GM19452 (cell line): ENCODE measurements at regions not wholly inside any gene's neighbourhood (a gene's known extent, or its start where the extent isn't known, plus 50 kb on each side); places are given as distances from the start of the nearest gene placed in this dataset.
"Not testable (repeated sequence)": the region's sequence is repeated elsewhere in the genome, so short reads cannot be mapped to it uniquely, and the experiment has no call there.

Source experiments
- ATAC-seq: cut with Tn5 transposase; IDR thresholded peaks from one replicate; pipeline ENCODE4 v1.9.1; 2021; ENCODE audit not compliant: unreplicated experiment

- peak; percentile 68 for ATAC-seq
These were observed 116.5 kb upstream of the RBPJ start for GRCh38 chr4:26204249-26204825.

- ATAC-seq = no peak
These were observed 115.9 kb upstream of the RBPJ start for GRCh38 chr4:26204911-26205370.

DNA sequence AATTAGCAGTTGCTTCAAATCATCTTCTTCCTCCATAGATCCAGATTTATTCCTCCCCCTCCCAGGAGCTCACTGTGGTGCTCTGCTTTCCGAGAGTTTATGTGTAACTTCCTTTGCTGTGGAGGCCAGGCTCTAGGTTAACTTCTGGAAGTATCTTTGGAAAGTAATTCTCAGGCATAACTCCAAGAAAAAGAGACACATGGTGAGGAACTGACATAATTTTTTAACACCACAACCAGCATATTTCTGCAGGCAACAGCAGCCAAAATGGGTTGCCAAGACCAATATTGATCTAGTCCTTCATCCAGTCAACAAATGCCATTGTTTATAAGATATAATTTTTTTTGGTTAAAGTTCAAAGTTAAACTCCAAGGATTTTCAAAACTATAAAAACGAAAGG lies 114.5 kb upstream of the RBPJ start:
- ATAC-seq = no peak

DNA sequence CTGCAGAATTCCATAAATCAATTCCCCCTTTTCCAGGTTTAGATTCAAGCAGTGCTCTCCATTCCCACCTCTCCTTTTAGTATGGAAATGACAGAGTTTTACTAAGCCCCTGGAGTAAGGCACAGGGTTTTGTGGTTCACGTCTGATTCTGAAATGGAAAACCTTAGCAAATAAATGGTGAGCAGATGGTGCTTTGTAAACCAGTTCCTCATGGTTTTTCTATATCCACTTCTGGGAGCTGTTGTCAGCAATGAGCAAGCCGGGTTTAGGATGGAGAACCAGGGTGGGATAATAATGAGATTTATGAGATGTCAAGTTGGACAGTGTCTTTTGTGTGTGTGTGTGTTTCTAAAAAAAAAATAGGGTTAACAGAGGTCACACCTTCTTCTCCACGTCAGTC lies 113.8 kb upstream of the RBPJ start:
- ATAC-seq = no peak

DNA sequence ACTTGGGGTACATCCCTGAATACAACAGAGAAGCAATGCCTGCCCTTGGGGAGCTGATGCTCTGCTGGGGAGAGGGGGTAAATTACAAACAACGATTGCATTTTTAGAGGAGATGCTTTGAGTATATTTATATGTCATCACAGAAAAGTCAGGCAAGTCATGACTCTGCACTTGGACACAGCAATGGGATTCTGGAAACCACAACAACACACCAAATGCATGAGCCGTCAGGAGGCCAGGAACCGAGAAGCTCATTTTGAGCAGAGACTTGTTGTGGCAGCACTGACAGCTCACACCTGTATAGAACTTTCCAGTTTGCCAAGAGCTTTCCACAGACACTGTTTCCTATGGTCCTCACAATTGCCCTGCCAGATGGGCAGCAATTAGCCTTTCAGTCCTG lies 113.2 kb upstream of the RBPJ start:
- ATAC-seq = no peak

DNA sequence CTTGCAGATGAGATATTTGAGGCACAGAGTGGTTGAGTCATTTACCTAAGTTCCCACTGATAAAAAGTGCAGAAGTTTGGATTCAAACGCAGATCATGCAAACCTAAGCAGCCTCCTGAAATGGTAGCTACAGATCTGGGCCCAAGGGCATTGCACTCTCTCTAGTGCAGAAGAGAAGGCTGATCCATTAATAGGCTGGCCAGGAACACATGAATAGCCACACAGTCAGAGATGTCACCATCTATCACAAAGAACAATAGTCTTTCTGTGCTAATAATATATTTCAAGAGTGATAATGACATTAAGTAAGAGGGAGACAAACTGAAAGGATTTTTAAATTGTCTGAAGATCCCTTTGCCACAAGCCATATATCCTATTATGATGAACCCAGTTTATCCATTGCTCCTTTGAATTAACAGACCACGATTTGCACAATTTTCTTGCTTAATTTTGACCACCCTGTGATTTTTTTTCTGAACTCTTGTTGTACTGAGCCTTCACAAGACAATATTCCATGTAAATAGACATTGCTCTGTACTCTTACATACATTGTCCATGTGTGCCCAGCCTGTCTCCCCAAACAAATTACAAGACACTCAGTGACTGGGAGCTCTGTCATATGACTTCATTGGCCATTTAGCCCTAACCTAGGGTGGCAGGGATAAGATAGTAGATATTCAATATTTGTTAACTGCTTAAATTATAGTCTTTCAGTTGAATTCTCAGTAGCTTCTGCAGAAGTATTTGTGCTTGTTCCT lies 112.4 kb upstream of the RBPJ start:
- ATAC-seq = no peak

DNA sequence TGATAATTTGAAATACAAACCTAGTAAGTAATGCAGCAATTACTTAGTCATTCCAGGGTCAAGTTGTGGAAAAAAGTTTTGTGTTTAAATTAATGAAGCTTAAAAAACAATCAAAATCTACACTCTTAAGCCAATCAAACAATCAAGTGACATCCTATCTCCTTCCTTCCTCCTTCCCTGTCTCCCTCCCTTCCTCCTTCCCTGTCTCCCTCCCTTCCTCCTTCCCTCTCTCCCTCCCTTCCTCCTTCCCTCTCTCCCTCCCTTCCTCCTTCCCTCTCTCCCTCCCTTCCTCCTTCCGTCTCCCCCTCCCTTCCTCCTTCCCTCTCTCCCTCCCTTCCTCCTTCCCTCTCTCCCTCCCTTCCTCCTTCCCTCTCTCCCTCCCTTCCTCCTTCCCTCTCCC lies 111.4 kb upstream of the RBPJ start:
- ATAC-seq = not testable (repeated sequence)

GRCh38 chr4:26212528-26212927 lies 108.3 kb upstream of the RBPJ start:
- ATAC-seq = no peak

- ATAC-seq = no peak
These were observed 107.5 kb upstream of the RBPJ start for GRCh38 chr4:26213317-26213716.

DNA sequence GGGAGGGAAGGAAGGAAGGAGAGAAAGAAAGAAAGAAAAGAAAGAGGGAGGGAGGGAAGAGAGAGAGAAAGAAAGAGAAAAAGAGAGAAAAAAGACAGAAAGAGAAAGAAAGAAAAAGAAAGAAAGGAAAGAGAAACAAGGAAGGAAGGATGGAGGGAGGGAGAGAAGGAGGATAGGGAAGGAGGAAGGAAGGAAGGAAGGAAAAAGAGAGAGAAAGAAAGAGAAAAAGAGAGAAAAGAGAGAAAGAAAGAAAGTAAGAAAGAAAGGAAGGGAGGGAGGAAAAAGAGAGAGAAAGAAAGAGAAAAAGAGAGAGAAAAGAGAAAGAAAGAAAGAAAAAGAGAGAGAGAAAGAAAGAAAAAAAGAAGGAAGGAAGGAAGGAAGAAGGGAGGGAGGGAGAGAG lies 105.8 kb upstream of the RBPJ start:
- ATAC-seq = no peak

GRCh38 chr4:26215725-26216124 lies 105.1 kb upstream of the RBPJ start:
- no peak for ATAC-seq

GRCh38 chr4:26217481-26217880 lies 103.3 kb upstream of the RBPJ start:
- ATAC-seq = no peak

GRCh38 chr4:26217961-26218676 lies 102.7 kb upstream of the RBPJ start:
- peak; percentile 68 for ATAC-seq

GRCh38 chr4:26218677-26219605 lies 101.9 kb upstream of the RBPJ start:
- ATAC-seq = peak; percentile 28

DNA sequence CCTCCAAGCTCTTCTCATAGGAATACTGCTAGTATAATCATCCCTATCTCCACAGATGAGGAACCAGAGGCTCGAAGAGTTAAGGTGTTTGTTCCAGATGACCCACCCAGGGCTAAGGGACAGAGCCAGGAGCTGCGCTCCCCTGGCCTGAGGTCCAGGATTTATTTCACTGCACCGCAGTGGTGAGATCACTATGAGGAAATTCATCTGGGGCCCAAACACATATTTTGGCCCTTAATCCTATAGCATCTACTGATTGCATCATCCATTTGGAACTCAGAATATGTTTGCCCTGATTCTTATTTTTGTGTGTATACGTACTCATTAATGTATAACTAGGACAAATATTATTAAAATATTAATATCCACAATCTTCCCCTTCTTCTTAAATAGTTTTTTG lies 100.1 kb upstream of the RBPJ start:
- ATAC-seq = no peak

DNA sequence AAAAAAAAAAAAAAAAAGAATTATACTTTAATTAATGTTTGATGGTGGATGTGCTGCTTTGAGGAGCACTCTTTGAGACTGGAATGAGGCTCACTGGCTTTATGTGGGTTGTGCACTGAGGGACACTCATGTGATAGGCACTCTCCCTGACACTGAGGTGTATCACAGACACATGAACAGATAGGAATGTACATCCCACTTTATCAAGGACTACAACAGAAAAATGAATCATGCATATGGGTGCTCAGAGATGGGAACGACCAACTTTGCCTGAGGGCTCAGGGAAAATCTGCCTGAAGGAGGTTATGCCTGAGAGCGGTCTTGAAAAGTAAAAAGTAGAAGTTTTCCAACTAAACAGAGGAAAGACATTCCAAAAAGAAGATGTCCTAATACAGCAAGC lies 97.7 kb upstream of the RBPJ start:
- no peak for ATAC-seq

- ATAC-seq = no peak
These were observed 94.0 kb upstream of the RBPJ start for GRCh38 chr4:26226629-26227376.

- no peak for ATAC-seq
These were observed 93.1 kb upstream of the RBPJ start for GRCh38 chr4:26227601-26228229.

GRCh38 chr4:26228883-26229282 lies 91.9 kb upstream of the RBPJ start:
- ATAC-seq = no peak

DNA sequence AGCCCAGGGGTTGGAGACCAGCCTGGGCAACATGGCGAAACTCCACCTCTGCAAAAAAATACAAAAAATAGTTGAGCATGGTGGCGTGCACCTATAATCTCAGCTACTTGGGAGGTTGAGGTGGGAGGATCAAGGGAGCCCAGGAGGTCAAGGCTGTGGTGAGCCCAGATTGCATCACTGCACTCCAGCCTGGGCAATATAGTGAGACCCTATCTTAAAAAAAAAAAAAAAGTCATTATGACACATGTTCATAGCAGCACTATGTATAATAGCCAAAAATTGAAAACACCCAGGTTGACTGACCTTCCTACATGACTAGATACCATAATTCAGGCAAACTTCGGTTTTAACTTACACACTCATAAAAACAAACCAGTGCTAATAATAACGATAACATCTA lies 90.8 kb upstream of the RBPJ start:
- ATAC-seq = no peak
